ENCODE measurements at regions not wholly inside any gene's neighbourhood (a gene's known extent, or its start where the extent isn't known, plus 50 kb on each side); places are given as distances from the start of the nearest gene placed in this dataset.
"Not testable (repeated sequence)": the region's sequence is repeated elsewhere in the genome, so short reads cannot be mapped to it uniquely, and the experiment has no call there.

DNA sequence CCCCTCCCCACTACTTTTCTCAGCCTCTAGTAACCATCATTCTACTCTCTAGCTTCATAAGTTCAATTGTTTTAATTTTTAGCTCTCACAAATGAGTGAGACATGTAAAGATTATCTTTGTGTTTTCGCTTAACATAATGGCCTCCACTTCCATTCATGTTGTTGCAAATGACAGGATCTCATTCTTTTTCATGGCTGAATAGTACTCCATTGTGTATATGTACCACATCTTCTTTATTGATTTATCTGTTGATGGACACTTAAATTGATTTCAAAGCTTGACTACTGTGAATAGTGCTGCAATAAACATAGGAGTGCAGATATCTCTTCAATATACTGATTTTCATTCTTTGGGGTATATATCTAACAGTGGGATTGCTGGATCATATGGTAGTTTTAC is 699.8 kb upstream of the NR2F2 start:
- peaks cover 1% of the 10 kb centered on the region for H3K9me3 Mint-ChIP-seq
- peaks cover 13% of the 10 kb centered on the region for H3K27me3 Mint-ChIP-seq
- H3K27ac Mint-ChIP-seq = no peak overlapping the region
- H3K4me1 Mint-ChIP-seq = no peaks in the 10 kb centered on the region
- H3K36me3 Mint-ChIP-seq = no peaks in the 10 kb centered on the region
- DNase-seq = no peak
- POLR2A ChIA-PET = no interaction called here
- H3K4me3 Mint-ChIP-seq = no peak overlapping the region
- no peak for ATAC-seq (ENCODE audit: low read depth)

GRCh38 chr15:95635666-95636065 is 694.8 kb upstream of the NR2F2 start:
- Mint-ChIP-seq H3K4me3 (no peak overlapping the region), H3K27me3 (peaks cover 10% of the 10 kb centered on the region), H3K36me3 (no peaks in the 10 kb centered on the region), H3K9me3 (peaks cover 1% of the 10 kb centered on the region), H3K4me1 (no peaks in the 10 kb centered on the region), H3K27ac (no peak overlapping the region)
- ATAC-seq (ENCODE audit: low read depth) = no peak
- POLR2A ChIA-PET = no interaction called here
- no peak for DNase-seq

- Mint-ChIP-seq H3K9me3 (no peaks in the 10 kb centered on the region), H3K36me3 (no peaks in the 10 kb centered on the region), H3K4me1 (no peaks in the 10 kb centered on the region), H3K27me3 (peaks cover 10% of the 10 kb centered on the region), H3K27ac (no peak overlapping the region), H3K4me3 (no peak overlapping the region)
- no peak for DNase-seq
- ATAC-seq (ENCODE audit: low read depth) = no peak
- POLR2A ChIA-PET = no interaction called here
These were observed 694.4 kb upstream of the NR2F2 start for GRCh38 chr15:95636107-95636506.

DNA sequence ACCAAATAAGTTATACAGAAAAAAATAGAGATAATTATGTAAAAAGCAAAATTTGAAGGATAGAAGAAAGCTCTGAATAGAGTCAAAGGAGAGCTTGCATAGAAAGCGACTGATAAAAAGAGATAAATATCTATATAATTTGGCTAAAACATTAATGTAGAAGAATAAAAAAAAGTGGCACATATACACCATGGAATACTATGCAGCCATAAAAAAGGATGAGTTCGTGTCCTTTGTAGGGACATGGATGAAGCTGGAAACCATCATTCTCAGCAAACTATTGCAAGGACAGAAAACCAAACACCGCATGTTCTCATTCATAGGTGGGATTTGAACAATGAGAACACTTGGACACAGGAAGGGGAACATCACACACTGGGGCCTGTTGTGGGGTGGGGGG is 693.3 kb upstream of the NR2F2 start:
- POLR2A ChIA-PET; H3K27me3 Mint-ChIP-seq; ATAC-seq (ENCODE audit: low read depth); H3K36me3 Mint-ChIP-seq; H3K9me3 Mint-ChIP-seq; H3K4me1 Mint-ChIP-seq; H3K27ac Mint-ChIP-seq; H3K4me3 Mint-ChIP-seq; DNase-seq: not testable (repeated sequence)

DNA sequence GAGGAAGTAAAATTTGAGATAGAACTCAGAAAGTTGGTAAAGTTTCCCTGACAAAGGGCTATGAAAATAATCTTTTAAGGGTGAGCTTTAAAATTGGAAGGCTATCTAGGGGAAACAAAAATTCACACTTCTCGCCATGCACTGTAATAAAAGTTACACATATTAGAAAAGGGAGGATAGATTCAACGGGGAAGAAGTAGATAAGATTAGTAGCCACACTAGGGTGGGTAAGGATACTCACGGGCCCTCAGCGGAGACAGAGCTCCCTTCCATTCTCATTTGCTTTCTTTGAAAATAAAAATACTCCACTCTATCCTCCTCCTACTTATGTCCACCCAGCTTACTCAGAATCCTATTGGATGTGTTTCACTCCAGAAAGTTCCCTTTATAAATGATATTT is 691.3 kb upstream of the NR2F2 start:
- POLR2A ChIA-PET = no interaction called here

GRCh38 chr15:95644100-95644875 is 686.2 kb upstream of the NR2F2 start:
- Mint-ChIP-seq H3K9me3 (peaks cover 1% of the 10 kb centered on the region), H3K27ac (no peak overlapping the region), H3K4me3 (no peak overlapping the region), H3K36me3 (no peaks in the 10 kb centered on the region), H3K27me3 (peaks cover 3% of the 10 kb centered on the region), H3K4me1 (no peaks in the 10 kb centered on the region)
- DNase-seq = no peak
- no peak for ATAC-seq (ENCODE audit: low read depth)
- POLR2A ChIA-PET = no interaction called here

More for the DNA sequence above, 691.3 kb upstream of the NR2F2 start:
- peaks cover 4% of the 10 kb centered on the region for H3K27me3 Mint-ChIP-seq
- ATAC-seq (ENCODE audit: low read depth) (no peak), DNase-seq (no peak)
- H3K4me1 Mint-ChIP-seq = no peaks in the 10 kb centered on the region
- peaks cover 1% of the 10 kb centered on the region for H3K9me3 Mint-ChIP-seq
- H3K36me3 Mint-ChIP-seq = no peaks in the 10 kb centered on the region
- H3K4me3 Mint-ChIP-seq = no peak overlapping the region
- H3K27ac Mint-ChIP-seq = no peak overlapping the region

DNA sequence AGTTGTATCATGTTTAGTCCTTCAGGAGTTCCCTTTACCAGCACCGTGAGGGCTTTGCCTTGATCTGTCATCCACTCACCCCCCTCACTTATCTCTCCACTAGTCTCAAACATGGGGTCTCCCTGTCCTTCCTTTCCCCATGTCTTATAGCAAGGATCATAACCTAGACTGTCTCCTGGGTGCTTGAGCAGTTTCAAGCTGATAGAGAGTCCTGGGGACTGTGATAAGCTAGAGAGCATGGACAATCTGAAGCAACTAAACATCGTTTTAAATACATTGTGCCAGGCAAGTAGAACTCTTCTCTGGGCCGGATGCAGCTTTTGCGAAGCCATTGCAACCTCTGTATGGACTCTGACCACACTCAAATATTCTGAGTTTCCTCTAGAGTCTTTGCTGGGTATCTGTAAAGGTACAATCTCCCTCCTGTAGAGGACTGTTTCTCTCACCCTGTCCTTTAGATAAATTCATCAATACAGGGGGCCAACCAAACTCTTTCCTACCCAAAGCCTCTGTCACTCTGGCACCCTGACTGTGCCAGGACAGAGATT is 684.6 kb upstream of the NR2F2 start:
- POLR2A ChIA-PET = no interaction called here

DNA sequence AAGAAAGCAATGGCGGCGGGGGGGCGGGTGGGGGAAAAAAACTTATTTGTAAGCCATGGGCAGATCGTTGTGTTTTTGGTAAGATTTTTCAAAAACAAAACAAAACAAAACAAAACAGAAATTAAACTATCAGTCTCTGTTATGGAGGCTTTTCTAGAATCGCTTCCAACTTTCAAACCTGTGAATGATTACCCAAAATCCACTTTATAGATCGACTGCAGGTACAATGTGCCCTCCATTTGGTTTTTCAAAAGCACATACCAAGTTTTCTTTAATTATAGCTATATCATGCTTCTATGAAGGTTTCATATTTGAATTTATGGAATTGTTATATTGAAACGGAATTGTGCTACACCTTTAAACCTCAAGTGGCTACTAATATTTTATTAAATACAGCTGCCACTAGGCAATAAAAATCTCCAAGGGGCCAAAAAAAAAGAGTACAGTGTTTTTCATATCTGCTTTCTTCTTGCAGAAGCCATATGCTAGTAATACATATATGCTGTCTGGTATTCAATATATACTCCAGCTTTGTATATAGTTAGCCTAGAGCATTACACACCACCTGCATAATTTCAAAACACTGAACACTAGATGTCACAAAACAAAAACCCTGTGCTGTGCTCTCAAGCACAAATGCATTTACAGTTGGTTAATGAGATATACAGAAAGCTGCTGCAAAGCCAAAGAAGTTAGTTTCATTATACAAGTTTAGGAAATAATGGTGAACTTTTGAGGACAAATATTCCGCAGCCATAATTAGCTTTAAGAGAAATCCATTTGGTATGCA is 683.8 kb upstream of the NR2F2 start:
- POLR2A ChIA-PET = no interaction called here
- Mint-ChIP-seq H3K4me3 (no peak overlapping the region), H3K4me1 (no peaks in the 10 kb centered on the region), H3K36me3 (no peaks in the 10 kb centered on the region), H3K27me3 (peaks cover 10% of the 10 kb centered on the region), H3K9me3 (peaks cover 1% of the 10 kb centered on the region), H3K27ac (no peak overlapping the region)
- DNase-seq (no peak), ATAC-seq (ENCODE audit: low read depth) (no peak)

More for the DNA sequence above, 684.6 kb upstream of the NR2F2 start:
- Mint-ChIP-seq H3K27ac (no peak overlapping the region), H3K9me3 (peaks cover 1% of the 10 kb centered on the region), H3K27me3 (peaks cover 7% of the 10 kb centered on the region), H3K4me1 (no peaks in the 10 kb centered on the region), H3K36me3 (no peaks in the 10 kb centered on the region), H3K4me3 (no peak overlapping the region)
- no peak for ATAC-seq (ENCODE audit: low read depth)
- DNase-seq = no peak

GRCh38 chr15:95647531-95648277 is 682.8 kb upstream of the NR2F2 start:
- Mint-ChIP-seq H3K36me3 (no peaks in the 10 kb centered on the region), H3K9me3 (no peaks in the 10 kb centered on the region), H3K4me3 (no peak overlapping the region), H3K27ac (no peak overlapping the region), H3K4me1 (no peaks in the 10 kb centered on the region), H3K27me3 (peaks cover 10% of the 10 kb centered on the region)
- ATAC-seq (ENCODE audit: low read depth) (no peak), DNase-seq (no peak)
- POLR2A ChIA-PET = no interaction called here

DNA sequence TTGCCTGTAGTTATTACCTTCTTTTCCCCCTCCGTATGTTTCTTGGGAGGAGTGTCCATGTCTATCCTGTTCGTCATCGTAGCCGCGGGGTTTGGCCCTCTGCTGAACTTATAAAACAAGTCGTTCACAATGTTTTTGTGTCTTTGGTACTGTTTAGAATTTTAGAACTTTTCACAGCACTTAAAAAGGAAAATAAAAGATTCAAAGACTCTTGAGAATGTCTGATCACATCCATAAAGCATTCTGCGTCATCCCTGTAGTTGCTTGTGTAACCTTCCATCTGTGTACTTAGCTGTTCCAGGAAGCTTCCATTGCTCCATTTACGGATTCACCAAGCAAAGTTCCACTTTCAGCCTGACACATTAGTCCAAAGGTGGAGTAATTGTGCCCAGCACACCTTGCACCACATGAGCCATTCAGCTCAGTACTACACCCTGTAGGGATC is 677.1 kb upstream of the NR2F2 start:
- Mint-ChIP-seq H3K9me3 (peaks cover 1% of the 10 kb centered on the region), H3K27me3 (peaks cover 14% of the 10 kb centered on the region), H3K4me1 (no peaks in the 10 kb centered on the region), H3K27ac (no peak overlapping the region), H3K36me3 (no peaks in the 10 kb centered on the region), H3K4me3 (no peak overlapping the region)
- POLR2A ChIA-PET = no interaction called here
- DNase-seq (no peak), ATAC-seq (ENCODE audit: low read depth) (no peak)

DNA sequence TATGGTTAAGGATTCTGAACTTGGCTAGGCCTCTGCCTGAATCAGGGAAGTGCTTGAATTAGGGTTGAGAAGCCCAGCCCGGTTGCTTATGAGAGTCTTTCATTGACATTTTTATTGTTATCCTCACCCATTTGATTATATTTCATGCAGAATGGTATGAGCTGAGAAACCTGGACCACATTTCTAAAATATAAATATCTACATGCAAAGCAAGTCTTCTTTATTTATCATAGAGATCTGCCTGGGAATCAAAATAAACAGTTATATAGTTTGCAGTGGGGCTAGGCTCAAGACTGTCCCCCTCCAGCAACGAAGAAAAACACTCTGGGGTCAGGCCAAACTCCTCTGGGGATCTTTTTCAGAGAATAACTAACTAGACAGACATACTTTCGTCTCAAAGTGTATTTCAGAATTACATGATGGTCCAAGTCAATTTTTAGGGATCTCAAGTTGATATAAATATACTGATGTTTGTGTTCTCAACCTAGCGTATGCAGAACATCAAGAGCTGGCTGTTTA is 675.4 kb upstream of the NR2F2 start:
- Mint-ChIP-seq H3K27me3 (peaks cover 16% of the 10 kb centered on the region), H3K4me1 (no peaks in the 10 kb centered on the region), H3K36me3 (no peaks in the 10 kb centered on the region), H3K27ac (no peak overlapping the region), H3K9me3 (peaks cover 1% of the 10 kb centered on the region), H3K4me3 (no peak overlapping the region)
- POLR2A ChIA-PET = no interaction called here
- ATAC-seq (ENCODE audit: low read depth) = no peak
- no peak for DNase-seq

GRCh38 chr15:95656595-95656994 is 673.9 kb upstream of the NR2F2 start:
- no peaks in the 10 kb centered on the region for H3K36me3 Mint-ChIP-seq
- H3K9me3 Mint-ChIP-seq = peaks cover 5% of the 10 kb centered on the region
- no peaks in the 10 kb centered on the region for H3K4me1 Mint-ChIP-seq
- H3K4me3 Mint-ChIP-seq = no peak overlapping the region
- H3K27ac Mint-ChIP-seq = no peak overlapping the region
- DNase-seq (no peak), ATAC-seq (ENCODE audit: low read depth) (no peak)
- POLR2A ChIA-PET = no interaction called here
- H3K27me3 Mint-ChIP-seq = peaks cover 14% of the 10 kb centered on the region

GRCh38 chr15:95658799-95659198 is 671.7 kb upstream of the NR2F2 start:
- Mint-ChIP-seq H3K4me3 (no peak overlapping the region), H3K36me3 (no peaks in the 10 kb centered on the region), H3K27me3 (peaks cover 14% of the 10 kb centered on the region), H3K27ac (no peak overlapping the region), H3K4me1 (no peaks in the 10 kb centered on the region), H3K9me3 (peaks cover 6% of the 10 kb centered on the region)
- DNase-seq (no peak), ATAC-seq (ENCODE audit: low read depth) (no peak)
- POLR2A ChIA-PET = no interaction called here
